ENCODE measurements at regions not wholly inside any gene's neighbourhood (a gene's known extent, or its start where the extent isn't known, plus 50 kb on each side); places are given as distances from the start of the nearest gene placed in this dataset.

DNA sequence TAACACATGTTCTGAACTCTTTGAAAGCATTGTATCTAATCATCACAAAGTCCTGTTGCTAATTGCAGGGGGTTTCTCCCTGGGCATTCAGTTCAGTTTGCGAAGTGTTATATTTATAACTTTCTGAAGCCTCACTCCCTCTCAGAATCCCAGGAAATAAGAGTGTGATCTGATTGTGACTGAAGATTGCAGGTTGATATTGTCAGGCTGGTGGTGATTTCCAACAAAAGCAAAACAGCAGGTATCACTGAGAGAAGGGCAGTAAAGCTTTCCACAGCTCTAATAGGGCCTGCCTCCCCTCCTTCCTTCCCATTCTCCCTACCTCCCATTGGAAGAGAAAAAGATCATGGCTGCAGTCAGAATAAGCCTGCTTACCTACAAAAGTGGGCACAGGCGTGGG lies 466.7 kb upstream of the FSHR start:
- H3K56ac ChIP-seq (ENCODE audit: insufficient read length, low read depth, low read length), result no peak overlapping the region
- H3K23ac ChIP-seq (ENCODE audit: insufficient read length, low read depth, low read length), result no peak overlapping the region
- no peak overlapping the region for H4K91ac ChIP-seq (ENCODE audit: insufficient read length, low read depth, low read length)
- no peaks in the 10 kb centered on the region for H3K23me2 ChIP-seq (ENCODE audit: insufficient read length, low read depth, low read length, poor library complexity, severe bottlenecking)
- H2BK20ac ChIP-seq (ENCODE audit: low read depth, low read length, poor library complexity, severe bottlenecking), result no peak overlapping the region
- no peaks in the 10 kb centered on the region for H3K4me1 ChIP-seq (ENCODE audit: insufficient read depth, low read length)
- H3K4ac ChIP-seq (ENCODE audit: low read depth, low read length), result no peak overlapping the region
- no peak for DNase-seq
- no peak overlapping the region for H4K5ac ChIP-seq (ENCODE audit: insufficient read length, low read depth, low read length)
- no CpG with 5 or more reads among the region's 2 CpGs for WGBS (ENCODE audit: extremely low coverage, insufficient read length, low lambda C conversion rate)
- H3K9me3 ChIP-seq (ENCODE audit: control insufficient read depth, low read depth, low read length), result no peaks in the 10 kb centered on the region
- H2AFZ ChIP-seq (ENCODE audit: low read length), result no peak overlapping the region
- no peak overlapping the region for H4K8ac ChIP-seq (replicated peaks; ENCODE audit: insufficient read length, low read depth, low read length)
- TF ChIP-seq, protein P1, sequence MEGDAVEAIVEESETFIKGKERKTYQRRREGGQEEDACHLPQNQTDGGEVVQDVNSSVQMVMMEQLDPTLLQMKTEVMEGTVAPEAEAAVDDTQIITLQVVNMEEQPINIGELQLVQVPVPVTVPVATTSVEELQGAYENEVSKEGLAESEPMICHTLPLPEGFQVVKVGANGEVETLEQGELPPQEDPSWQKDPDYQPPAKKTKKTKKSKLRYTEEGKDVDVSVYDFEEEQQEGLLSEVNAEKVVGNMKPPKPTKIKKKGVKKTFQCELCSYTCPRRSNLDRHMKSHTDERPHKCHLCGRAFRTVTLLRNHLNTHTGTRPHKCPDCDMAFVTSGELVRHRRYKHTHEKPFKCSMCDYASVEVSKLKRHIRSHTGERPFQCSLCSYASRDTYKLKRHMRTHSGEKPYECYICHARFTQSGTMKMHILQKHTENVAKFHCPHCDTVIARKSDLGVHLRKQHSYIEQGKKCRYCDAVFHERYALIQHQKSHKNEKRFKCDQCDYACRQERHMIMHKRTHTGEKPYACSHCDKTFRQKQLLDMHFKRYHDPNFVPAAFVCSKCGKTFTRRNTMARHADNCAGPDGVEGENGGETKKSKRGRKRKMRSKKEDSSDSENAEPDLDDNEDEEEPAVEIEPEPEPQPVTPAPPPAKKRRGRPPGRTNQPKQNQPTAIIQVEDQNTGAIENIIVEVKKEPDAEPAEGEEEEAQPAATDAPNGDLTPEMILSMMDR (conservative IDR thresholded peaks at IDR 0.05), result no peak
- H3T11ph ChIP-seq (ENCODE audit: low read length), result no peak overlapping the region
- no peak overlapping the region for H3K27ac ChIP-seq (ENCODE audit: insufficient read length, low read depth, low read length)
- H2BK12ac ChIP-seq (ENCODE audit: insufficient read length, low read depth, low read length), result no peak overlapping the region
- H3K27ac Mint-ChIP-seq, result 0 out of 7 replicates have a peak overlapping the region, but pooled peaks of 1 of the 3 experiments have one; percentile 26
- H3K4me1 Mint-ChIP-seq, result no peaks in the 10 kb centered on the region
- H3K14ac ChIP-seq (ENCODE audit: insufficient read depth, low read length), result no peak overlapping the region
- H4K20me1 ChIP-seq (ENCODE audit: control insufficient read depth, insufficient read depth, insufficient read length), result no peaks in the 10 kb centered on the region
- no peak overlapping the region for H3K4me3 Mint-ChIP-seq
- H2BK5ac ChIP-seq (ENCODE audit: insufficient read length, low read length), result no peak overlapping the region
- no peak overlapping the region for H3K18ac ChIP-seq (ENCODE audit: insufficient read length, low read depth, low read length)
- H2BK120ac ChIP-seq (ENCODE audit: low read depth, low read length, poor library complexity, severe bottlenecking), result no peak overlapping the region
- no peak overlapping the region for H2BK15ac ChIP-seq (ENCODE audit: low read depth, low read length)
- no peak overlapping the region for H2AK5ac ChIP-seq (ENCODE audit: insufficient read length, low read length)
- H3K79me1 ChIP-seq (ENCODE audit: insufficient read depth, low read depth, low read length, poor library complexity, severe bottlenecking), result no peaks in the 10 kb centered on the region
- H3K9ac ChIP-seq (ENCODE audit: extremely low read depth, insufficient read length, low read length), result no peak overlapping the region
- no peaks in the 10 kb centered on the region for H3K9me3 Mint-ChIP-seq
- no peaks in the 10 kb centered on the region for H3K36me3 Mint-ChIP-seq (ENCODE audit: insufficient read depth in 1 of 3, low read depth in 3 of 3)
- H3K4me2 ChIP-seq (ENCODE audit: insufficient read depth, insufficient read length, low read length), result no peak overlapping the region
- H3K79me2 ChIP-seq (ENCODE audit: insufficient read depth, low read length), result no peaks in the 10 kb centered on the region
- H3K27me3 ChIP-seq (ENCODE audit: insufficient read depth, low read length), result no peaks in the 10 kb centered on the region
- no peaks in the 10 kb centered on the region for H3K27me3 Mint-ChIP-seq (ENCODE audit: low read depth)
